ENCODE measurements at regions not wholly inside any gene's neighbourhood (a gene's known extent, or its start where the extent isn't known, plus 50 kb on each side); places are given as distances from the start of the nearest gene placed in this dataset.
A peak's percentile ranks its signal among the peaks of the same experiment; 100 is the strongest.

- no peak for DNase-seq
These were observed 401.9 kb downstream of the PCDH20 start for GRCh38 chr13:61013796-61014195.

DNA sequence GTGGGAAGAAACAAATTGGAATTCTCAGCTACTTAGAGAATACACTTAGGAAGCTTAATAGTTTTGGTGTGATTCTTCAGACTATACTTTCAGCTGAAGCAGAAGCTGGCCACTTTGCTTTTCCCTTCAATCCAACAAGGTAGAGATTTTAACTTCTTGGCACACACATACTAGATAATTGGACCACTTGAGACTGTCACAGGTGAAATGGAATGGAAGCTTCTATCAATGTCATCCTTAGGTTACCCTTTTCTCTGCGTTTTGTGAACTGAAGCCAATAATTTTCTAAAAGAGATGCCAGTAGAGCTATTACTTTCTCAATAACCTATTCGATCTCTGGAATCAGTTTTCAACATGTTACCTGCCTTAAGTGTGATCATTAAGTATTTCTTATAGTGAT is 405.3 kb downstream of the PCDH20 start:
- DNase-seq = no peak

DNA sequence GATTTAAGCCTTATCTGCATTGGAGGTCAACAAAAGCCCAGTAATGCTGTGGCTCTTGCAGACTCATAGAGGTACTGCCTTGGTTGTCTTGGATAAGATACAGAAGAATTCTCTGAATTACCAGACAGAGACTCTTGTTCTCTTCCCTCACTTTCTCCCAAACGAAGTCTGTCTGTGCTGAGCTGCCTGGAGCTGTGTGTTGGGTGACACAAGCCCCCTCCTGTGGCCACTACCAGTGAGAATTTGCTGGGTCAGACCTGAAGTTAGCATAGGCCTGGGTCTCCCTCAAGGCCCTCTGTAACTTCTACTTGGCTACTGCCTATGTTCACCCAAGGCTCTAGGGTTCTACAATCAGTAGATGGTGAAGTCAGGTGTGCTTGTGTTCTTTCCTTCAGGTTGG is 413.0 kb downstream of the PCDH20 start:
- no peak for DNase-seq

GRCh38 chr13:60990032-60990733 is 425.5 kb downstream of the PCDH20 start:
- no peak for DNase-seq

DNA sequence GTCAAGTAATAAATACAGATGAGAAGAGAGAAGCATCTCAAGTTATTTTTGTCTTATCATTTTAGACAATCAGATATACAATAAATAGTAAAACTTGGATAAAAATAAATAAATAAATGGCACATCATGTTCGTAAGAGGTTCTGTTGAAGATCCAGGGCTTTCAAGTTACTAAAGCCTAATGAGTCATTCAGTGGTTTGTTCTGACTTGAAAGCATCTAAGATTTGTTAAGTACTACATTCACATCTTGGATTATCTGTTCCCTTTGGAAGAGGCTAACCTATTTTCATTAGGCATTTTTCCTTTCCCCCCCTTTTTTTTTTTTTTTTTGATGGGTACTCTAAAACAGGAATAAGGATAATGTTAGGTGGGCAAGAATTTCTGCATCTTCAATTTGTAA is 429.3 kb downstream of the PCDH20 start:
- DNase-seq = no peak

GRCh38 chr13:60981407-60981806 is 434.2 kb downstream of the PCDH20 start:
- DNase-seq = no peak

DNA sequence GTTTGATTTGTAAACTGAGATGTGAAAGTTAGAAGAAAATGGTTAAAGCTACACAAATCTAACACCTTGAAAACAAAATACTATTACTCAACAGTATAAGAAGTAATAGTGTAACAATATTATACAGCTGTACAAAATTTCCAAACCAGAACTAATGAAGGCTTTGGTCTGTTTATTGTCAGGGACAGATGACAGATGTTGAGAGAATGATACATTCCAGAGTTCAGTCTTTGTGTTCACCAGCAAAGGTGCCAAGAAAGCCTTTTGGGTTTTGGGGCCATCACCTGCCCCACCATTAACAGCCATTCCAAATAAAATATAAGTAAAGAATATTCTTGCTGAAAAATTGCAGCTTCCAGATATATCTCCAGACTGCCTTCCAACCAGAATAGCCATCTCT is 439.3 kb downstream of the PCDH20 start:
- no peak for DNase-seq

DNA sequence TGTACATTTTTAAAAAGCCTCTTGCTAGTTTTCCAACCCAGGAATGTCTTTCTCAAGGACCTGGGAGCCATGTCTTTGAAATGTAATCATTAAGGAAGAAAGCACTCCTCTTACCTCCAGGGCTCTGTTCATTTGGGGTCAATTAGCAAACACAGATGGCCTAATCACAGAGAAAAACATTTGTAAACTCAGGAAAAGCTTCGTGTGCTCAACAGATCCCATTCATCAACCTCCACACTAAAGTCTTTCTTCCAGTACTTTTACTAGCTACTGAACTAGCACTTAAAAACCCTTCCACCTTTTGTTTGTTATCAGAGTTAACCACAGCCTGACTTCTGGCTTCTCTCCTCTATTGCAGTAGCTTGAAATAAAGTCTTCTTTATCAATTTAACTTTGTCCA is 441.4 kb downstream of the PCDH20 start:
- no peak for DNase-seq

GRCh38 chr13:60973529-60973928 is 442.1 kb downstream of the PCDH20 start:
- DNase-seq = no peak

DNA sequence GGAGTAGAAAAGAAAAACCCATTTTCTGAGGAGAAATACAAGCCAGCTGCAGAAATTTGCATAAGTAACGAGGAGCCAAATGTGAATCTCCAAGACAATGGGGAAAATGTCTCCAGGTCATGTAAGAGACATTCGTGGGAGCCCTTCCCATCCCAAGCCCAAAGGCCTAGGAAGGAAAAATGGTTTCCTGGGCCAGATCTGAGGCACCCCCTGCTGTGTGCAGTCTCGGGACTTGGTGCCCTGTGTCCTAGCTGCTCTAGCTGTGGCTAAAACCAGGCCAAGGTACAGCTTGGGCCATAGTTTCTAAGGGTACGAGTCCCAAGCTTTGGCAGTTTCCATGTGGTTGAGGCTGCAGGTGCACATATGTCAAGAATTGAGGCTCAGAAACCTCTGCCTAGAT is 444.9 kb downstream of the PCDH20 start:
- no peak for DNase-seq

DNA sequence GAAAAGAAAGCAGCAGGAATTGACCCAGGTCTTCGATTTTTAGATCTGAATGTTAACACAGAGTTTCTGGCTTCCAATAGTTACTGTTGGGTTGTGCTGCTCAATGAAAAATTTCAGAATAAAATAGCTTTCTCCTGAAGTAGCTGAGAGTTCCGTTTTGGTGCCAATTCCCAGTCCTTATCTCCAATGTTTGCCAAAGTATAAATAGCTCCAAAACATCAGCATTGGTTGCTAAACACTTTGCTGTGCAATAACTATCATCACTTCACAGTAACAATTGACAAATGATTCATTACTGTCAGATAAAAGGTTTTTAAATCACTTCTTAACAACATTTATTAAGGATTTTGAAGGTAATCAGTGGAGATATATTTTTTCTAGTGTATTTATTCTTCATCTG is 446.0 kb downstream of the PCDH20 start:
- DNase-seq = no peak

DNA sequence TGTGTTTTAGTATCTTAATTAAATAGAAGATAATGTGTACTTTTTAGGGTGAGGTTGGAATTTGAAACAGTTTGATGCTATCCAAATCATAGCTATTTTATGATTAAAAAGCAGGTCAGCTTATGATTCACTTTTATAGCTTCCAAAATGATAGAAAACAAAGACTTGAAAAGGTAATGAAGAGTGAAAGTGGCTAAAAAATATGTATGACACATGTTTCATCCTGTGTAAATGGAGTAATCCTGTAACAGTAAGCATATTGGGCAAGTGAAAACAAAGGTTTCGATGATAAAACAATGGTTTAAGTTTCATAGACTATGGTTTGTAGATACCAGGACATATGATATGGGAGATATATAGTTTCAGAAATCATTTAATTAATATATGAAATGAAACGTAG is 456.2 kb downstream of the PCDH20 start:
- no peak for DNase-seq

DNA sequence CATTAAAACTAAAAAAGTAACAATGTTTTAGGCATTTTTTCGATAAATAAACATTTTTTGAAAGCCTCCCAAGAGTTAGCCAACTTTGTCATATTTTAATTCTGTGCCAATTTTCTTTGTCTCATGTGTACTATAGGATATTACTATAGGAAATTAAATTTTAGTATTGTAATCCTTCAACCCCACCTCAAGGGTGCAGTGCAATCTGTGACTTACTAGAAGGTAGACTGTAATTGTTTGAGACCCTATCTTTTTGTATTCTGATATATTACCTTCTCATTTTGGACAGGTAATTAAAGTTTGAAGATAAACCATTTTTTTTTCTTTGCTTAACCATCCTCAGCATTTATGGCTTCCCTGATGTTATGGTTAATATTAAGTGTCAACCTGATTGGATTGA is 457.8 kb downstream of the PCDH20 start:
- no peak for DNase-seq

DNA sequence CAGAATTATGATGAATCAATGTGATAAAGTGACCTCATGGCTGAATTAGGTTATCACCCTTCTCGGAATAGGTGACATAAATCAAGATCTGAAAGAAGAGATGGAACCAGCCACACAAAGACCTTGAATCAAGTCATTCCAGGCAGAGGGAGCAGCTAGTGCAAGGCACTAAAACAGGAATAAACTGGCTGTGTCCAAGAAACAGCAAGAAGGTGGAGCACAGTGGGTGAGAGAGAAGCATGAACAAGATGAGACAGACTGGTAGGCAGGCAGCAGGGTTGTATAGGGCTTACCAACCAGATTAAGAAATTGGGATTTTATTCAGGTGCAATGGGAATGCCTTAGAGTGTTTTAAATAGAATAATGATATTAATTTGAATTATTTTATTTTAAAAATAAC is 470.3 kb downstream of the PCDH20 start:
- DNase-seq = no peak

- no peak for DNase-seq
These were observed 470.8 kb downstream of the PCDH20 start for GRCh38 chr13:60944863-60945262.

DNA sequence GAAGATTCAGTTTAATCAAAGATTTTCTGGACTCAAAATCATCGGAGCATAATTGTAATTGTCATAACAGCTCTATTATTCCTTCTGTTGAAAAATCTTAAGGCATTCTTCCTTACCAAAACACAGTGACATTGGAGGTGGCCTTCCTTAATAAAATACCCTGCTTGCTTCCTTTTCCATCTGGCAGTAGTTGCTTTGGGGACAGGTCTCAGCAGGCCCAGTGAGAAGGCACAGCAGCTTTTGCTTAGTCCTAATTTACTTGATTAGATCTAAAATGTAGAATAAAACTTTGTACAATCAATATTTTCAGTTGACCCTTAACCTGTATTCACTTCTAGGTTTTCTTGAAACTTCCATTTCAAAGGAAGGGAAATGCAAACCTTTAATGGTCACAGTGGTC is 471.6 kb downstream of the PCDH20 start:
- DNase-seq = no peak

- no peak for DNase-seq
These were observed 479.4 kb downstream of the PCDH20 start for GRCh38 chr13:60936281-60936680.

GRCh38 chr13:60933638-60934037 is 482.0 kb downstream of the PCDH20 start:
- no peak for DNase-seq

DNA sequence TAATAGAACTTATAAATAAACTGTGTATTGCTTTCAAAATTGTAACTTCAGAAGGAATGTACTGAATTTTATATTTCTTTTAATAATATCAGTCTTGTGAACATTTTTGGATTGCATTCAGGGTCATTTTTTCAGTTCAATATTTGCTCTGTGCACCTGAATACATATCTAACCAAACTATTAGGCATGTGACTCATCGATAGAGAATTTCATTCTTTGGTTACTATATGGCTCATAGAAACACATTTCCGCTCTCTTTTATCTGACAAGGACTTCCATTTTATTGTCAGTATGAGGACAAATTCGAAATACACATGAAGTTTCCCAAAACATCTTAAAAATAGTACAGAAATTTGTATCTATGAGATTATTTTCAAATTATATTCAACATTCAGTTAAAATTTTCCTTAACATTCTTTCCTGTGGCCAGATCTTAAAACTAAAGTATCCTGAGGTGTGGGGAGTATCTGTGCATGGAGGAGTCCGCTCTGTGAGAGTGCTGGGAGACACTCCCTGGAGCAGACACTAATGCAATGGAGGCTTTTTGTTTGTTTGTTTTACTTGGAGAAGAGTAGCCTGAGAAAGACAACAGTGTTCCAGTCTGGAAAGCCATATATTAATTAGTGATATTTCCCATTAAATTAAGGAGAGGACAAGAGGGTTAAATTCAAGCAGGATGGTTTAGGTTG is 483.6 kb downstream of the PCDH20 start:
- no peak for DNase-seq

DNA sequence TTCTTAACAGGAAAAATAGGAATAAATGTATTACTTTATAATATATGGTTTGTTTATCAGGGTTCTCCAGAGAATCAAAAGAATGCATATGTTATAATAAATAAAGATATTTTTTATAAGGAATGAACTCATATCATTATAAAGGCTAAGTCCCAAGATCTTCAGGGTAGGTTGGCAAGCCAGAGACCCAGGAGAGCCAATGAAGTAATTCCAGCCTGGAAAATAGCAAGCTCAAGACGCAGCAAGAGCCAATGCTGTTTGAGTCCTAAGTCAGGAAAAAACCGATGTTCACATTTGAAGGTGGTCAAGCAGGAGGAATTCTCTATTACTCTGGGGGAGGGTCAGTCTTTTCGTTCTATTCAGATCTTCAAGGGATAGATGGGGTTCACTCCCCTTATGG is 490.0 kb downstream of the PCDH20 start:
- DNase-seq = peak; percentile 39

DNA sequence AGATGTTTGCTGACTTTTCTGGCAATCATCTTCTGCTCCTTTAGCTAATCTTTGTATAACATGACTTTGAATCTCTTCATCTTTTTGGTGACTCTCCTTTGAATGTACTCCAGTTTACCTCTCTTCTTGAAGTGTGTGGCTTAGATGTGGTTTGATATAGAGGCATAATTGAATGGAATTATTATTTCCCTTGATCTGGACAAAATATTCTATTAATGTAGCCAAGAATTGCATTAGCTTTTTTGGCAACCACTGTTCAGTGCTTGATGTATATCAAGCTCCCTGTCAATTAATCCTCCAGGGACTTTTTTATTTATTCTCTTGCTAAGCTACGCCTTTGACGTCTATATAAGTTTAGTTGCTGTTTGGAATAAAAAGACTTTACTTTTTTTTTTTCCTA is 490.8 kb downstream of the PCDH20 start:
- no peak for DNase-seq

DNA sequence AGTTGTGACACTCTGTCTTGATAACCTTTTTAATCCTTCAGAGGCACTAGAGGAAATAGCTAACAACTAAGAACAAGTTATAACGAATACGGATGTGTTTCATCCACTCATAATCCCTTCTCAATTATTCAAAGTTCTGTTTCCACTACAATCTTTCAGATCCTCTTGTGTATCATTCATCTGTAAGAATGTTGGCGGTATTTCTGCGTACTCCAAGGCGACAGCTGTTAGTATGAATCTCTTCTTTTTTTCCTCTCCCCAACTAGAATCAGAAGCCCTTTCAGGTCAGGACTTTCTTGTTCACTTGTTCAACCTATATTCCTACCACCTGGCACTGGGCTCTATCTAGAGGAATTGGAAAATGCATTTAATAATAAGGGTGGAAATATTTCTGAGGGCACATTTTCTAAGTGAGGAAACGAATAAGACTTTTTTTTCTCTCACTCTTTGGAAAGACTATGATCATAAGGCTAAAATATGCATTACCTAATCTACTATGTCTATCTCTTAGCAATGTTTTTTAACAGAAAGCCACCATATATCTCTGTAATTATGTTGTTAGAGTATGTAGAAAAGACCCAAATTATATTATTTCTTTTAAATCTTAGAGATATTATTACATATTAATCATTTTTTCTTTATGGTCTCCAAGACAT is 492.9 kb downstream of the PCDH20 start:
- peak; percentile 28 for DNase-seq

DNA sequence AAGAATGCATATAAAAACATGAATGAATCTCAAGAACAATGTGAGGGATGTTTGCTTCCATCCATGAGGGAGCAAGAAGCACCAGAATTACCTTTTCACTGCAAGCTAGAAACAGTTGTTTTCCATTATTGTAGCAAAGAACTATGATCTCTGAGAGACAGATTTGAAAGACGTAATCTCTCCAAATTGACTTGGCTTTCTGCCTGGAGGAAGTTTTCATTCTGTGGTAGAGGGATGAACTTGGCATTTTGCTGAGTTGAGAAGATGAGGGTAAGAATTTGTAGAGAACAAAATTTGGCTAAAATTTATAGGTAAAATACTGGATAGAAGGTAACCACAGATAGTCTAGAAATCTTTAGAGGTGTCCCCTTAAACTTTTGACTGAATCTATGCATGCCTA is 496.8 kb downstream of the TDRD3 start:
- DNase-seq = no peak

GRCh38 chr13:60887711-60888110 is 490.7 kb downstream of the TDRD3 start:
- no peak for DNase-seq

Measured in femur (tissue), 1 donor.